Natural killer cell (primary cell): ENCODE measurements at regions not wholly inside any gene's neighbourhood (a gene's known extent, or its start where the extent isn't known, plus 50 kb on each side); places are given as distances from the start of the nearest gene placed in this dataset.

ENCODE experiments used
- ATAC-seq, 3 donors: fragments of 150-1000 bp in 2 of 3; fragments of 200-7000 bp in 1 of 3; cut with Tn5 transposase; 1 replicate in 1 of 3; 2 replicates in 2 of 3; pipeline ENCODE4 v1.10.0; 2021; ENCODE audit warnings: mild to moderate bottlenecking in 2 of 3, moderate library complexity in 2 of 3
- DNase-seq, 2 donors: peaks; one replicate each; pipeline versions ENCODE4 v3.0.0 to v3.0.0-alpha.2; 2013 to 2021; ENCODE audit warnings: mixed read lengths in 1 of 2
- H3K27ac ChIP-seq: one replicate; pipeline ENCODE4 v1.5.1; 2013; ENCODE audit warnings: mild to moderate bottlenecking, low read length
- H3K27me3 ChIP-seq: one replicate; pipeline ENCODE4 v1.6.1; 2013; ENCODE audit warnings: low read length; ENCODE audit not compliant: control insufficient read depth, insufficient read depth
- H3K36me3 ChIP-seq: one replicate; pipeline ENCODE4 v1.6.1; 2013; ENCODE audit warnings: low read length; ENCODE audit not compliant: control insufficient read depth, insufficient read depth
- H3K4me1 ChIP-seq: one replicate; pipeline ENCODE4 v1.6.1; 2013; ENCODE audit warnings: low read length; ENCODE audit not compliant: control insufficient read depth, insufficient read depth
- H3K4me3 ChIP-seq: one replicate; pipeline ENCODE4 v1.5.1; 2013; ENCODE audit warnings: low read length
- H3K9me3 ChIP-seq: one replicate; pipeline ENCODE4 v1.6.1; 2013; ENCODE audit warnings: low read length; ENCODE audit not compliant: control insufficient read depth, insufficient read depth
- H3K27ac Mint-ChIP-seq, 2 donors: one replicate each; pipeline ENCODE4 v1.8.0; 2022; ENCODE audit warnings: mild to moderate bottlenecking in 2 of 2, mixed read lengths in 2 of 2, moderate library complexity in 1 of 2
- H3K27me3 Mint-ChIP-seq, 2 donors: one replicate each; pipeline ENCODE4 v1.8.0; 2022; ENCODE audit warnings: low read depth in 2 of 2, mixed read lengths in 2 of 2
- H3K36me3 Mint-ChIP-seq: one replicate; pipeline ENCODE4 v1.8.0; 2022; ENCODE audit warnings: mixed read lengths
- H3K4me1 Mint-ChIP-seq, 2 donors: one replicate each; pipeline ENCODE4 v1.8.0; 2022; ENCODE audit warnings: mixed read lengths in 2 of 2
- H3K4me3 Mint-ChIP-seq: one replicate; pipeline ENCODE4 v1.8.0; 2022; ENCODE audit warnings: mild to moderate bottlenecking, moderate library complexity, mixed read lengths
- H3K9me3 Mint-ChIP-seq, 2 donors: one replicate each; pipeline ENCODE4 v1.8.0; 2022; ENCODE audit warnings: mixed read lengths in 2 of 2
- WGBS: methylation state at CpG from one replicate; pipeline ENCODE4 v1.1.7; 2013; ENCODE audit warnings: missing lambda C conversion rate; ENCODE audit not compliant: insufficient coverage; 5-methylcytosine and 5-hydroxymethylcytosine counted together
- intact Hi-C: fragments of 100-400 bp; cut with micrococcal nuclease; formaldehyde crosslinking; loops from one replicate; pipeline ENCODE4 v1.14.2; 2022
- TF ChIP-seq, protein P1 (sequence below): fragments of 200-600 bp; IDR thresholded peaks from one replicate; pipeline ENCODE4 v1.8.0; 2022; ENCODE audit warnings: antibody characterized with exemption

DNA sequence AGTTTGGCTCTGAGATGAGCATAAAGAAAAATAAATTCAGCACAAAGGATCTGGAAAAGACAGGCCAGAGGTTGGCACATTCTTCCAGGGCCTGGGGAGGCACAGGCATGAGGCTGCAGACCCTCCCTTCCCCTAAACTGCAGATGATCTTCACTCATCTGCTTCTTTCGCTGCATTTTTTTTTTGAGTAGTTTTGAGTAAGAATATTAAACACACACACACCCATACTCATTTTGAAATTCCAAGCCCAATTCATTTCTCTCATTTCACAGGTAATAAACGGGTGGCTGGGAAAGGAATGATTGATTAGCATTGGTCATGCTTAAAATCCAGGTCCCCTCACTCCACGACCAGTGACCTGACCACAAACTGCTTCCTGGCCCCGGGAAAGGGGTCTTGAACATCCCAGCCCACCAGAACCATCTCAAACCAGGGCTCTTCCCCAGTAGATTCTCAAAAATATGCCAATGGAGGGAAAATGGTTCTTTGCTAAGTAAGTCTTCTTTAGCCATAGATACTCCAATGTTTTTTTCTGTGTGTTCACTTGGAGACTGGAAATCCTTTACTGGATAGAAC, 219.6 kb downstream of the ANAPC1 start:
- Histone ChIP-seq H3K27me3 (no peaks in the 10 kb centered on the region), H3K36me3 (no peaks in the 10 kb centered on the region), H3K9me3 (no peaks in the 10 kb centered on the region), H3K27ac (no peak overlapping the region), H3K4me1 (peaks cover 4% of the 10 kb centered on the region), H3K4me3 (no peak overlapping the region)
- no peak overlapping the region for H3K27ac Mint-ChIP-seq
- TF ChIP-seq, protein P1, sequence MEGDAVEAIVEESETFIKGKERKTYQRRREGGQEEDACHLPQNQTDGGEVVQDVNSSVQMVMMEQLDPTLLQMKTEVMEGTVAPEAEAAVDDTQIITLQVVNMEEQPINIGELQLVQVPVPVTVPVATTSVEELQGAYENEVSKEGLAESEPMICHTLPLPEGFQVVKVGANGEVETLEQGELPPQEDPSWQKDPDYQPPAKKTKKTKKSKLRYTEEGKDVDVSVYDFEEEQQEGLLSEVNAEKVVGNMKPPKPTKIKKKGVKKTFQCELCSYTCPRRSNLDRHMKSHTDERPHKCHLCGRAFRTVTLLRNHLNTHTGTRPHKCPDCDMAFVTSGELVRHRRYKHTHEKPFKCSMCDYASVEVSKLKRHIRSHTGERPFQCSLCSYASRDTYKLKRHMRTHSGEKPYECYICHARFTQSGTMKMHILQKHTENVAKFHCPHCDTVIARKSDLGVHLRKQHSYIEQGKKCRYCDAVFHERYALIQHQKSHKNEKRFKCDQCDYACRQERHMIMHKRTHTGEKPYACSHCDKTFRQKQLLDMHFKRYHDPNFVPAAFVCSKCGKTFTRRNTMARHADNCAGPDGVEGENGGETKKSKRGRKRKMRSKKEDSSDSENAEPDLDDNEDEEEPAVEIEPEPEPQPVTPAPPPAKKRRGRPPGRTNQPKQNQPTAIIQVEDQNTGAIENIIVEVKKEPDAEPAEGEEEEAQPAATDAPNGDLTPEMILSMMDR, result no peak
- no peaks in the 10 kb centered on the region for H3K9me3 Mint-ChIP-seq
- no peak overlapping the region for H3K4me3 Mint-ChIP-seq
- H3K27me3 Mint-ChIP-seq, result no peaks in the 10 kb centered on the region
- WGBS, result 72% methylated on average over 2 of the region's 4 CpGs
- H3K4me1 Mint-ChIP-seq, result no peaks in the 10 kb centered on the region
- no peaks in the 10 kb centered on the region for H3K36me3 Mint-ChIP-seq
- ATAC-seq, result no peak
- intact Hi-C loops, result no loop called here
- DNase-seq, result no peak

DNA sequence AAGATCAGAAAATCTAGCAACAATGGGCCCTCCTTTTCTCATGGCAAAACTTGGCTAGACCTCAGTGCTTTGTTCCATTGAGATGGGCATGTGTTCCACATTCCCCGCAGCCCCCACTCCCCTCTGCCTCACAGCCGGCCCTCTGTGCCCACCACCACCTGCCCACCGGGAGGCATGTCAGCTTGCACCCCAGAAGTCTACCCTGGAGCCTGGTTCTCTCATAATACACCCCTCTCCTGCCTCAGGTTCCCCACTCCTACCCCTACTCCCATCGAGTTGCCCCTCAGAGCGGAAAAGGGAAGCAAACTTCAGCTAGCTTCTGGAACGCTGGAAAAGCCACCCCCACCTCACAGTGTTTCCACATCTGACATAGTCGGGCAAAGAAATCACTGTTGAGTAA, 219.0 kb downstream of the ANAPC1 start:
- no peaks in the 10 kb centered on the region for H3K36me3 Mint-ChIP-seq
- 96% methylated on average over 5 of the region's 7 CpGs for WGBS
- Histone ChIP-seq H3K4me3 (no peak overlapping the region), H3K27ac (no peak overlapping the region), H3K36me3 (no peaks in the 10 kb centered on the region), H3K27me3 (no peaks in the 10 kb centered on the region), H3K9me3 (no peaks in the 10 kb centered on the region), H3K4me1 (peaks cover 4% of the 10 kb centered on the region)
- ATAC-seq (no peak), DNase-seq (no peak)
- H3K9me3 Mint-ChIP-seq, result no peaks in the 10 kb centered on the region
- H3K27ac Mint-ChIP-seq, result no peak overlapping the region
- no peak overlapping the region for H3K4me3 Mint-ChIP-seq
- intact Hi-C loops, result no loop called here
- no peaks in the 10 kb centered on the region for H3K4me1 Mint-ChIP-seq
- TF ChIP-seq, protein P1, result no peak
- no peaks in the 10 kb centered on the region for H3K27me3 Mint-ChIP-seq

DNA sequence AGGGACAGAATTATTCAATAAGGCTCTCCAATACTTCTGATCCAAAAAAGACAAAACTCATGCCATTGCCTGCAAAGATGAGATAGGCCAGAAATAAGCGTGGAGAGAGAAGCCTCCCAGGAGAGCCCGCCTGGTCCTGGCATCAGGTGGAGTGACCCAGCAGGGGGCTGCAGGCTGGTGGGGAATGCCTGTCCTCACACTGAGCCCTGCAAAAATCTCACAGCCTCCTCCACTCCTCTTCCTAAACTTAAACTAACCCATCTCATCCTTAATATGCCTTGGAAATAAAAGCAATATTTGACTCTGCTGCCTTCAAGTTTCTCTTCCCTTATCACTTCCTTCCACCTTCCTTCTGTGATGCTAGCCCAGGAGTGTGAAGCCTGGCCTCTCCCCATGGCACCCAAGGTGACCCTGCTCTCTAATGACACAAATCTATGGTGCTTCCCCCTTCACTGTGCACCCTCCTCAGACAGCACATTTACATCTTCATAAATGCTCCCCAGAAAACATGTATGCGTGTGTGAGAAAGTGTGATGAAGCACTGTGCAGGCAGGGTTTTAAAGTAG, 218.4 kb downstream of the ANAPC1 start:
- H3K4me3 Mint-ChIP-seq, result no peak overlapping the region
- H3K4me3 ChIP-seq, result no peak overlapping the region
- H3K27me3 ChIP-seq, result no peaks in the 10 kb centered on the region
- H3K4me1 Mint-ChIP-seq, result no peaks in the 10 kb centered on the region
- H3K9me3 Mint-ChIP-seq, result no peaks in the 10 kb centered on the region
- H3K9me3 ChIP-seq, result no peaks in the 10 kb centered on the region
- H3K27ac Mint-ChIP-seq, result no peak overlapping the region
- TF ChIP-seq, protein P1, result no peak
- H3K36me3 ChIP-seq, result no peaks in the 10 kb centered on the region
- intact Hi-C loops, result no loop called here
- H3K4me1 ChIP-seq, result peaks cover 4% of the 10 kb centered on the region
- no peaks in the 10 kb centered on the region for H3K36me3 Mint-ChIP-seq
- no peaks in the 10 kb centered on the region for H3K27me3 Mint-ChIP-seq
- WGBS, result 94% methylated on average over 3 of the region's 3 CpGs
- ATAC-seq, result peak in 2 of 3 donors; percentile 12 to 47
- DNase-seq, result no peak
- no peak overlapping the region for H3K27ac ChIP-seq

DNA sequence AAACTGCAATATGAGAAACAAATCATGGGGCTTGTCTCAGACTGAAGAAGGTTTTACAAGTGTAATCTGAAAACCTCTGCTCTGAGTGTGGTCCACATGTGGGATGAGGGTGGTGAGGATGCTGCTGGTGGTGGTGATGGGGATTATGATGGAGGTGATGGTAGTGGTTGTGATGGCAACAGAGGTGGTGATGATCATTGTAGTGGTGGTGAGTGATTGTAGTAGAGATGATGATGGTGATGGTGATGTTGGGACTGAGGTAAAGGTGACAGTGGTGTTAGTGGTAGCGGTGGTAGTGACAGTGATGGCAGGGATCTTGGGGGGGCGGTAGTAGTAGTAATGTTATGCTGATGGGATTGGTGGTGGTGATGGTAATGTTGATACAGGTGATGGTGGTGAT, 217.8 kb downstream of the ANAPC1 start:
- Mint-ChIP-seq H3K36me3 (no peaks in the 10 kb centered on the region), H3K9me3 (no peaks in the 10 kb centered on the region), H3K27ac (no peak overlapping the region), H3K4me3 (no peak overlapping the region), H3K27me3 (no peaks in the 10 kb centered on the region), H3K4me1 (no peaks in the 10 kb centered on the region)
- no peak for DNase-seq
- no peak overlapping the region for H3K27ac ChIP-seq
- no peak overlapping the region for H3K4me3 ChIP-seq
- TF ChIP-seq, protein P1, result no peak
- no peaks in the 10 kb centered on the region for H3K27me3 ChIP-seq
- H3K4me1 ChIP-seq, result peaks cover 4% of the 10 kb centered on the region
- no peaks in the 10 kb centered on the region for H3K36me3 ChIP-seq
- H3K9me3 ChIP-seq, result no peaks in the 10 kb centered on the region
- intact Hi-C loops, result no loop called here
- WGBS, result 99% methylated on average over 2 of the region's 2 CpGs
- peak; percentile 22 to 62 (median 42) for ATAC-seq
